Neural cell (in vitro differentiated cells): ENCODE measurements at regions not wholly inside any gene's neighbourhood (a gene's known extent, or its start where the extent isn't known, plus 50 kb on each side); places are given as distances from the start of the nearest gene placed in this dataset.

Source experiments
- EZH2 ChIP-seq: fragments of 200-600, 300-800 bp; shearing (Covaris generic), sonication (generic); IDR thresholded peaks from 2 replicates; pipeline ENCODE4 v1.6.1; 2014; ENCODE audit warnings: antibody characterized with exemption, low read length, borderline replicate concordance, mild to moderate bottlenecking; ENCODE audit not compliant: insufficient read depth, poor library complexity, severe bottlenecking
- TF ChIP-seq, protein P1 (sequence below): fragments of 450-650 bp; IDR thresholded peaks from 2 replicates; pipeline ENCODE4 v1.5.1; 2014; ENCODE audit warnings: antibody characterized with exemption, mild to moderate bottlenecking, moderate library complexity; ENCODE audit not compliant: poor library complexity, severe bottlenecking

DNA sequence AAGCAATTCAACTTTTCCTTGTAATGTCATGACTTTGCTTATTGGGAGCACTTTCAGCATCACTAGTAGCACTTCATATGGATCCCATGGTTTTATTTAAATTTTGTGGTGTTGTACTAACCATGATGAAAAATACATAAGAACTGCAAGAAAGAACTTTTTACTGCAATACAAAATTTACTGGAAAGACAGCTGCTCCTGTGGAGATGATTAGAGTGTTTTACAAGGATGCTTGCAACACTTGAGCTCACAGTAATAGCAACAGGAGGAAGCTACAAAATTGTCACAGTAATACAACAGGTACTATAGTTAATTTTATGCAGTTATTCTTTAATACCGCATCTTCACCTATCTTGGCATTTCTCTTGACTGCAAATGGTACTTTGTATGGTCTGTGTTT is 158.3 kb upstream of the TSLP start:
- TF ChIP-seq, protein P1, sequence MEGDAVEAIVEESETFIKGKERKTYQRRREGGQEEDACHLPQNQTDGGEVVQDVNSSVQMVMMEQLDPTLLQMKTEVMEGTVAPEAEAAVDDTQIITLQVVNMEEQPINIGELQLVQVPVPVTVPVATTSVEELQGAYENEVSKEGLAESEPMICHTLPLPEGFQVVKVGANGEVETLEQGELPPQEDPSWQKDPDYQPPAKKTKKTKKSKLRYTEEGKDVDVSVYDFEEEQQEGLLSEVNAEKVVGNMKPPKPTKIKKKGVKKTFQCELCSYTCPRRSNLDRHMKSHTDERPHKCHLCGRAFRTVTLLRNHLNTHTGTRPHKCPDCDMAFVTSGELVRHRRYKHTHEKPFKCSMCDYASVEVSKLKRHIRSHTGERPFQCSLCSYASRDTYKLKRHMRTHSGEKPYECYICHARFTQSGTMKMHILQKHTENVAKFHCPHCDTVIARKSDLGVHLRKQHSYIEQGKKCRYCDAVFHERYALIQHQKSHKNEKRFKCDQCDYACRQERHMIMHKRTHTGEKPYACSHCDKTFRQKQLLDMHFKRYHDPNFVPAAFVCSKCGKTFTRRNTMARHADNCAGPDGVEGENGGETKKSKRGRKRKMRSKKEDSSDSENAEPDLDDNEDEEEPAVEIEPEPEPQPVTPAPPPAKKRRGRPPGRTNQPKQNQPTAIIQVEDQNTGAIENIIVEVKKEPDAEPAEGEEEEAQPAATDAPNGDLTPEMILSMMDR: no peak
- no peak for TF ChIP-seq EZH2
